K562 (cell line): ENCODE measurements at regions not wholly inside any gene's neighbourhood (a gene's known extent, or its start where the extent isn't known, plus 50 kb on each side); places are given as distances from the start of the nearest gene placed in this dataset.

Experiments used
- ATAC-seq: fragments of 200-7000 bp; cut with Tn5 transposase; 3 replicates; pipeline ENCODE4 v1.9.1; 2020; ENCODE audit warnings: moderate library complexity
- BruUV-seq: library from RNA; stranded (reverse); fragments of 400-500 nt; replicated peaks from 2 replicates; lab custom pipeline; 2021; lab: Mats Ljungman, UMichigan
- CTCF ChIA-PET: fragments of 300-600 bp; formaldehyde crosslinking; extraction: SDS; loops from one replicate; lab custom pipeline; 2021; ENCODE audit warnings: low intra/inter-chr PET ratio; lab: Yijun Ruan, JAX
- POLR2A ChIA-PET: fragments of 300-600, 350-650 bp; sonication (Branson Sonifier 250); formaldehyde crosslinking; extraction: SDS; loops from one replicate; lab custom pipeline; 2021; ENCODE audit warnings: antibody characterized with exemption, inconsistent platforms; lab: Yijun Ruan, JAX
- DNase-seq, 4 experiments: peaks; one replicate each; pipeline versions ENCODE4 v3.0.0 to v3.0.0-alpha.2; 2011 to 2018; ENCODE audit warnings: low spot score in 3 of 4, mixed read lengths in 3 of 4; ENCODE audit errors: extremely low read depth in 1 of 4
- FAIRE-seq: peaks from 2 replicates; lab custom pipeline; 2011; peaks lifted over from hg19 to GRCh38; lab: Jason Lieb, UNC
- H2AFZ ChIP-seq: 2 replicates; pipeline ENCODE4 v1.6.0; 2011; ENCODE audit warnings: low read depth, low read length, control low read depth, inconsistent platforms
- H3K27ac ChIP-seq: fragments of 200-600 bp; 3 replicates; pipeline ENCODE4 v1.8.0; 2011; ENCODE audit warnings: low read depth, mild to moderate bottlenecking, control low read depth, inconsistent platforms, low read length, moderate library complexity, mixed read lengths; ENCODE audit errors: extremely low read depth
- H3K27me3 ChIP-seq, 2 experiments: fragments of 300-600 bp in 1 of 2; 2 replicates in 1 of 2; 3 replicates in 1 of 2; pipeline versions ENCODE4 v1.6.0 to v1.8.0; 2011; ENCODE audit warnings: inconsistent platforms in 2 of 2, low read length in 2 of 2, mild to moderate bottlenecking in 1 of 2, mixed read lengths in 1 of 2, moderate library complexity in 1 of 2; ENCODE audit not compliant: control insufficient read depth in 2 of 2, insufficient read depth in 2 of 2
- H3K36me3 ChIP-seq: fragments of 300-600 bp; 3 replicates; pipeline ENCODE4 v1.8.0; 2011; ENCODE audit warnings: mild to moderate bottlenecking, low read length, inconsistent platforms; ENCODE audit not compliant: control insufficient read depth, insufficient read depth
- H3K4me1 ChIP-seq, 2 experiments: fragments of 200-600 bp in 1 of 2; replicated peaks in 1 of 2; 2 replicates in 1 of 2; 3 replicates in 1 of 2; pipeline versions ENCODE4 v1.5.1 to v1.8.0; 2011; ENCODE audit warnings: inconsistent platforms in 2 of 2, low read length in 2 of 2, mild to moderate bottlenecking in 1 of 2, mixed read lengths in 1 of 2, moderate library complexity in 1 of 2; ENCODE audit not compliant: control insufficient read depth in 2 of 2, insufficient read depth in 2 of 2
- H3K4me2 ChIP-seq: 2 replicates; pipeline ENCODE4 v1.6.1; 2011; ENCODE audit warnings: low read length, control low read depth, inconsistent platforms, mixed read lengths; ENCODE audit not compliant: insufficient read depth
- H3K4me3 ChIP-seq: fragments of 200-600 bp; sonication (generic), shearing (Covaris generic); 2 replicates; pipeline ENCODE4 v1.5.1; 2016; ENCODE audit warnings: control low read depth, inconsistent platforms
- H3K79me2 ChIP-seq: fragments of 200-600 bp; 3 replicates; pipeline ENCODE4 v1.8.0; 2011; ENCODE audit warnings: low read length, inconsistent platforms; ENCODE audit not compliant: control insufficient read depth, insufficient read depth
- H3K9ac ChIP-seq, 2 experiments: 2 replicates each; pipeline versions ENCODE4 v1.6.0 to v1.6.1; 2011; ENCODE audit warnings: low read depth in 2 of 2, low read length in 2 of 2, control low read depth in 1 of 2, inconsistent platforms in 1 of 2, mild to moderate bottlenecking in 1 of 2, mixed read lengths in 1 of 2; ENCODE audit not compliant: insufficient read depth in 1 of 2
- H3K9me1 ChIP-seq: one replicate; pipeline ENCODE4 v1.6.0; 2011; ENCODE audit warnings: inconsistent platforms, mild to moderate bottlenecking, low read length, moderate library complexity; ENCODE audit not compliant: control insufficient read depth, insufficient read depth
- H3K9me3 ChIP-seq: replicated peaks from 2 replicates; pipeline ENCODE4 v1.5.1; 2011; ENCODE audit warnings: low read depth, low read length, inconsistent platforms; ENCODE audit not compliant: control insufficient read depth, insufficient read depth
- H4K20me1 ChIP-seq: replicated peaks from 2 replicates; pipeline ENCODE4 v1.6.1; 2011; ENCODE audit warnings: low read length, inconsistent platforms, mixed read lengths; ENCODE audit not compliant: control insufficient read depth, insufficient read depth
- BRCA1 ChIP-seq, 2 experiments: fragments of 450-650 bp in 1 of 2; sonication (generic) in 1 of 2; formaldehyde crosslinking in 1 of 2; IDR thresholded peaks; 2 replicates each; pipeline versions ENCODE4 v1.5.0 to v1.6.1; 2017 to 2020; ENCODE audit warnings: mild to moderate bottlenecking in 1 of 2, missing genetic modification reagents in 1 of 2
- BRD4 ChIP-seq: fragments of 200-600 bp; sonication (generic); IDR thresholded peaks from 2 replicates; pipeline ENCODE4 v1.6.1; 2017; ENCODE audit warnings: inconsistent platforms
- COPS2 ChIP-seq: fragments of 450-650 bp; conservative IDR thresholded peaks from 2 replicates; pipeline ENCODE4 v1.6.1; 2016; ENCODE audit warnings: mild to moderate bottlenecking, moderate library complexity
- ELF1 ChIP-seq: fragments of 200-800 bp; sonication (Bioruptor generic); IDR thresholded peaks from 2 replicates; pipeline ENCODE4 v1.6.1; 2016; ENCODE audit warnings: missing genetic modification characterization, missing compliant biosample characterization
- HDAC3 ChIP-seq: fragments of 450-650 bp; IDR thresholded peaks from 2 replicates; pipeline ENCODE4 v1.6.1; 2018; ENCODE audit warnings: borderline replicate concordance, mild to moderate bottlenecking, moderate library complexity; ENCODE audit not compliant: partially characterized antibody
- HDAC8 ChIP-seq: fragments of 450-650 bp; IDR thresholded peaks from 2 replicates; pipeline ENCODE4 v1.6.1; 2016; ENCODE audit warnings: mild to moderate bottlenecking, missing genetic modification characterization, moderate library complexity, missing compliant biosample characterization
- NELFE ChIP-seq: IDR thresholded peaks from 2 replicates; pipeline ENCODE4 v1.6.1; 2011; ENCODE audit warnings: mild to moderate bottlenecking; ENCODE audit not compliant: insufficient read depth, insufficient read length
- PKNOX1 ChIP-seq: fragments of 450-650 bp; IDR thresholded peaks from 2 replicates; pipeline ENCODE4 v1.6.1; 2016
- RNF2 ChIP-seq: sonication (generic); IDR thresholded peaks from 2 replicates; pipeline ENCODE4 v1.6.1; 2016
- SUPT5H ChIP-seq: fragments of 450-650 bp; IDR thresholded peaks from 2 replicates; pipeline ENCODE4 v1.6.1; 2016
- TFAM ChIP-seq: fragments of 250-450 bp; sonication (Bioruptor Pico); conservative IDR thresholded peaks from 2 replicates; pipeline ENCODE4 v1.5.0; 2021; ENCODE audit warnings: mild to moderate bottlenecking, moderate library complexity
- ZEB2 ChIP-seq: fragments of 450-650 bp; IDR thresholded peaks from 2 replicates; pipeline ENCODE4 v1.6.1; 2016
- ZNF143 ChIP-seq: sonication (generic); formaldehyde crosslinking; IDR thresholded peaks from 2 replicates; pipeline ENCODE4 v1.9.0; 2022; ENCODE audit warnings: mild to moderate bottlenecking, missing genetic modification reagents
- ZNF384 ChIP-seq: IDR thresholded peaks from 2 replicates; pipeline ENCODE4 v1.6.1; 2012; ENCODE audit warnings: low read depth, low read length, improper control_type of control experiment
- WGBS: fragments of 100-300 bp; shearing (Covaris generic); methylation state at CpG from one replicate; pipeline ENCODE4 v1.1.6; 2016; ENCODE audit warnings: low coverage, mixed read lengths; ENCODE audit not compliant: insufficient coverage; ENCODE audit errors: missing lambda C conversion rate; 5-methylcytosine and 5-hydroxymethylcytosine counted together
- in situ Hi-C: fragments of 300-500 bp; cut with MboI; formaldehyde crosslinking; loops from 4 replicates; pipeline ENCODE4 v1.15.0; 2018; ENCODE audit warnings: inconsistent platforms, mixed read lengths
- intact Hi-C: fragments of 100-400 bp; cut with micrococcal nuclease; formaldehyde crosslinking; loops from 2 replicates; pipeline ENCODE4 v1.14.2; 2022
- TF ChIP-seq, protein P1 (sequence below): sonication (generic); formaldehyde crosslinking; IDR thresholded peaks from 2 replicates; pipeline ENCODE4 v1.5.0; 2020; ENCODE audit warnings: missing genetic modification reagents

GRCh38 chr2:57740891-57741290 lies 305.7 kb upstream of the VRK2 start:
- intact Hi-C loops = no loop called here

DNA sequence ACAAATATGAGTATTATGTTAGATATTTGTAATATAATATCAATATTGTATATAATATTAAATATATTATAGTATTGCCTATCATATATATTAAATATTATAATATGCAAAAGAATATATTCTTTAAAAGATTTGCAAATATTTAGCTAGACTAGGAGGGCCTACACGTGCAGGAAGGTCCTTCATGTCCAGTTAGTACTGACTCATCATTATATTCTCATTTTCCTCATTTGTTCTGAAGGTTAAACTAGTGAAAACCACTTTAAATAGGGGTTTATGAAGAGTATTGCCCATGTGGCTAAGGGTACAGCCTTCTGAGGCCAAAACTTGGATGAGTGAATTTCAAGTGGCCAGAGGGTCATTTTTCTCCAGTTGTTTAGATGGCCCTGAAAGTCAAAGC lies 293.0 kb upstream of the VRK2 start:
- ATAC-seq (no peak), FAIRE-seq (no peak), DNase-seq (no peak)
- in situ Hi-C loops (no loop called here), intact Hi-C loops (no loop called here)
- H3K9me1 ChIP-seq = no peaks in the 10 kb centered on the region
- H3K4me3 ChIP-seq = no peak overlapping the region
- H3K4me1 ChIP-seq = no peaks in the 10 kb centered on the region
- no peaks in the 10 kb centered on the region for H4K20me1 ChIP-seq
- TF ChIP-seq BRCA1 (IDR thresholded peaks at IDR 0.05) (no peak), BRCA1 (CRISPR knock-in tag; IDR thresholded peaks at IDR 0.05) (no peak), PKNOX1 (no peak), ZEB2 (no peak), COPS2 (no peak), RNF2 (no peak), NELFE (no peak), ZNF384 (no peak), ZNF143 (CRISPR knock-in tag) (no peak), TFAM (CRISPR knock-in tag) (no peak), ELF1 (tag) (no peak), BRD4 (no peak), HDAC3 (no peak)
- TF ChIP-seq, protein P1, sequence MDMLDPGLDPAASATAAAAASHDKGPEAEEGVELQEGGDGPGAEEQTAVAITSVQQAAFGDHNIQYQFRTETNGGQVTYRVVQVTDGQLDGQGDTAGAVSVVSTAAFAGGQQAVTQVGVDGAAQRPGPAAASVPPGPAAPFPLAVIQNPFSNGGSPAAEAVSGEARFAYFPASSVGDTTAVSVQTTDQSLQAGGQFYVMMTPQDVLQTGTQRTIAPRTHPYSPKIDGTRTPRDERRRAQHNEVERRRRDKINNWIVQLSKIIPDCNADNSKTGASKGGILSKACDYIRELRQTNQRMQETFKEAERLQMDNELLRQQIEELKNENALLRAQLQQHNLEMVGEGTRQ = no peak
- no peaks in the 10 kb centered on the region for H3K79me2 ChIP-seq
- H3K4me2 ChIP-seq = no peak overlapping the region
- H3K27ac ChIP-seq = no peak overlapping the region
- H2AFZ ChIP-seq = no peak overlapping the region
- ChIA-PET CTCF (no interaction called here), POLR2A (no interaction called here)
- no peaks in the 10 kb centered on the region for H3K36me3 ChIP-seq
- WGBS = 7% methylated on average over 1 of the region's 1 CpG
- no peak overlapping the region for H3K9ac ChIP-seq
- no peaks in the 10 kb centered on the region for H3K9me3 ChIP-seq
- no peaks in the 10 kb centered on the region for H3K27me3 ChIP-seq
- BruUV-seq = no TSS peak

More at GRCh38 chr2:57740891-57741290, 305.7 kb upstream of the VRK2 start:
- no peak overlapping the region for H3K27ac ChIP-seq
- no TSS peak for BruUV-seq
- no peak overlapping the region for H3K9ac ChIP-seq
- no peaks in the 10 kb centered on the region for H3K27me3 ChIP-seq
- H3K9me3 ChIP-seq = no peaks in the 10 kb centered on the region
- no peak overlapping the region for H3K4me2 ChIP-seq
- no peaks in the 10 kb centered on the region for H3K36me3 ChIP-seq
- DNase-seq (no peak), ATAC-seq (no peak), FAIRE-seq (no peak)
- POLR2A ChIA-PET = no interaction called here
- CTCF ChIA-PET = no interaction called here
- no peak overlapping the region for H2AFZ ChIP-seq
- TF ChIP-seq HDAC8 (tag) (no peak), SUPT5H (no peak)
- H3K79me2 ChIP-seq = no peaks in the 10 kb centered on the region
- no peaks in the 10 kb centered on the region for H3K4me1 ChIP-seq
- in situ Hi-C loops = no loop called here
- H3K4me3 ChIP-seq = no peak overlapping the region
- H3K9me1 ChIP-seq = no peaks in the 10 kb centered on the region
- WGBS = 3% methylated on average over 6 of the region's 6 CpGs
- H4K20me1 ChIP-seq = no peaks in the 10 kb centered on the region
